Suppressor macrophage (primary cell): ENCODE measurements at regions not wholly inside any gene's neighbourhood (a gene's known extent, or its start where the extent isn't known, plus 50 kb on each side); places are given as distances from the start of the nearest gene placed in this dataset.

ENCODE experiments used
- DNase-seq, 4 experiments: peaks; one replicate each; pipeline ENCODE4 v3.0.0-alpha.2; 2020 to 2022

DNA sequence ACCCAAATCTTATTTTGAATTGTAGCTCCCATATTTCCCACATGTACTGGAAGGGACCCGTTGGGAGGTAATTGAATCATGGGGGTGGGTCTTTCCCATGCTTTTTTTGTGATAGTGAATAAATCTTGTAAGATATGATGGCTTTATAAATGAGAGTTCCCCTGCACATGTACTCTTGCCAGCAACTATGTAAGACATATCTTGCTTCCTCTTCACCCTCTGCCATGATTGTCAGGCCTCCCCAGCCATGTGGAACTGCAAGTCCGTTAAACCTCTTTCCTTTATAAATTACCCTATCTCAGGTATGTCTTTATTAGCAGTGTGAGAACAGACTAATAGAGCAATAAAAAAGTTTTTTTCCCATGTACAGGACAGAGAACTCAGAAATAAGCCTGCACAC, 468.4 kb upstream of the SPHKAP start:
- DNase-seq = no peak

DNA sequence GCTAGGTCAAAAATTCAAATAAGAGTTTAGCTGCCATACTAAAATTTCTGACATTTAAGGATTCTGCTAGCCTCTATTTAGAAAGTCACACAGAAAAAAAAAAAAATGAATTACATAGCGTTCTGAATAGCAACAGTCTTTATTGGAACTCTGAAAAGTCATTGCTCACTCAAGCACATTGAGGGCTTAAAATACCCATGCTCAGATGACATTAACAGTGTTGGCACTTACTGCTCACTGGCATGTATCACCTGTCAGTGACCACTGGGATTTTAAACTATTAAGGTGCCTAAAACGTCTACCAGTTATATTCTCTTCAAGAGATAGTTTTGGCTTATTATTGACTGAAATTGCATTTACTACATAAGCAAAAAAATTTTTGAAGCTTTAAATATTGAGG, 468.0 kb upstream of the SPHKAP start:
- DNase-seq = no peak

DNA sequence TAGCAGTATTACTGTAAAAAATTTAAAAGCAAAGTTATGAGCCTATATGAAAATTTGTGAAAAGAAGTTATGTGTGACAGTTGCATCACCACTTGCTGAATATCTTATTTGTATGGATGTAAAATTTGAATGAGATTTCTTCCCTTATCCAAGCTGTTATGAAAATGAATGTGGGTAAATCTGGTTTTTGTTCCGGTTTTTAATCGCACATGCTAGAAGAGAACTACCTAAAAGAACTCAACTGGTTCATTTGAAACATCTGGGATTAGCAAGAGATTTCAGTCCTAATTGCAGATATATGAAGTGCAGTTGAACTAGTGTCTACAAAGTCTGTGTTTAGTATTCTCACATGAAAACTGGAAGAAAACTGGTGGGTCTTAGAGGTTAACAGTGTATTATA, 467.1 kb upstream of the SPHKAP start:
- no peak for DNase-seq

DNA sequence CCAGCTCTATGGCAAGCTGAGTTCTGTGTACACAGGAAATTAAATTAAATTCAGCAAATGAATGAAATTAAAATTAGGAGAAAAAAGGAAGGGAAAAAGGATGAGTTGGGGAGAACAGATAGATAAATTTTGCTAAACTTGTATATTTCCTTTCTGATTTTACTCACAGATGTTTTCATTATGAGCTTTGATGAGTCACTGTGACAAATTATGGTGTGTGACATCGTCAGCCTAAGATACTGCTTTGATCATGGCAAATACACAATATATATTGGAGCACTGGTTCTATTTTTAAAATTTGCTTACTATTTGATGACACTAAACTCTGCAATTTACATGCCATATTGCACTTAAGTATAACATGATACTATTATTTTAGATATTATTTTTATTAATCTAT, 464.6 kb upstream of the SPHKAP start:
- no peak for DNase-seq

DNA sequence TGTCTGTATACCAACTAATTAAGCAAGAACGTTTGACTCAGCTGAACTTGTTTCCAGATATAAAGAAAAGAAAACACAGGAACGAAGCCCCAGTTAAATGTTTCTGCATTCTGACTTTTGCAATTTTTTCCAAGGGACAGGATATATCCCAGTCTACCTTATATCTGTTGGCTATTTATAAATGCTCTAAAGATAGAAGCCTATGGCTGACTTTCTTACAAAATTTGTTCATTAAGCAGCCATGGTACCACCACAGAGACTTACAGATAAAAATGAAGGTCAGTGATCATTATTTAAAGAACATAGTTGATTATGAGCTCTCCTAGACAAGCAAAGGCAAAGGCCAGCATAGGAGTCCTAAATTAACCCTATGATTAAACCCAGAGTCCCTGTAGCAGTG, 462.7 kb upstream of the SPHKAP start:
- DNase-seq = no peak

DNA sequence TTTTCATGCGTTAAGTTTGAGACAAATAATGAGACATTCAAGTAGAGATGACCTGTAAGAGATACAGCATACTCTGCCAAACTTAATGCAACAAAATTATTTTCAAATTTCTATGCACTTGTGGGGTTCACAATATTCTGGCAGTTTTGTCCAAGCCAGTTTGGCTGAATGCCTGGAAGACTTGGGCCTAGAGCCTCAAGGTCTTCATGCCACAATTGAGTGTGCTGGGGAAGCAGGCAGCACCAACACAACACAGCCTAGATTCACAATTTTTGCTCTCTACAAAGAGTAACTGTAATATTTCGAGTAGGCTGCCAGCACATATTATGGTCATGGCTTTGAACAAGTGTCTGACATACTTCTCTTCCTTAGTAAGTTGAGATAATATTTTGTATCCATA, 461.4 kb upstream of the SPHKAP start:
- no peak for DNase-seq

DNA sequence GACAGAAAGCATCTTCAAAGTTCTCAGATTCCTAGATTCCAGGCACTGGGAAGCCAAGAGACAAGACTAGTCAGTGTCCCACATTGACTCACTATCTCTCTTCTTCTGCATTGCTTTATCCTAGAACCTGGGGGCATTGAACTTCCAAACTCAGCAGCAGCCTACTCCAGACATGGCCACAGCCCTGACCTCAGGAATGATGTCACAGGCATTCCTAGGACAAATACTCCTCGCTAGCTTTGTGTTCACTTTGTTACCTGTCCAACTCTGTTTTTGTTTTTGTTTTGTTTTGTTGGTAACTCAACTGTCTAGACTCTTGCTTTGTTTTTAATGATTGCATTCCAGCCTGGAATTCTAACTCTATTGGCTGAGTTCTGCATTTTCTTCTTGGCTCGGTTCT, 449.3 kb upstream of the SPHKAP start:
- no peak for DNase-seq

DNA sequence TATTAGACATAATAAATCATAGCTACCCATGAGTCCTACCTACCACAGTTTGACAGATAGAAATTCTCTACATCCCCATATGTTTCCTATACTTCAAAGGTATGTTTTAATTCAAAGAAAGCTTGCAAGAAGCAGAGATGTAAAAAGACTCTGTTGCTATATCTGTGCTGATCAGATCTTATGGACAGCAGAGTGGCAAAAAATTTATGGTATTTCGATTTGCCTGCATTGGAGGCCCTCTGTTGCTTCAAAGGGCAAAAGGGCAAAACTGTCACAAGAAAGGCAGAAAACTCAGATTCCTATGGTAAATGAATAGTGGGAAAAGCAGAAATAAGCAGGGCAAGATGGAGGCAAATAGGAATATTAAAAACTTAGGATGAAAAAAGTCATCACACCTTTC, 447.8 kb upstream of the SPHKAP start:
- DNase-seq = no peak

DNA sequence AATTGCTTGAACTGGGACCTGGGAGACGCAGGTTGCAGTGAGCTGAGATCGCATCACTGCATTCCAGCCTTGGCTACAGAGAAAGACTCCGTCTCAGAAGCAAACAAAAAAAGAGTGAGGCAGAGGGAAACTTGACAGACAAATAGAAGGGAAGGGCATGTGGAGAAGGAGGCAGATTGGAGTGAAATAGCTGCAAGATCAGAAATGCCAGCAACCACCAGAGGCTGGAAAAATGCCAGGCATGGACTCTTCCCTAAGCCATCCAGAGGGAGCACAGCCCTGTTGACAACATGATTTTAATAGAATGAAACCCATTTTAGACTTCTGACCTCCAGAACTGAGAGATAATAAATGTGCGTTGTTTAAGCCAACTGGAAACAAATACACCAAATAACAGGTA, 447.2 kb upstream of the SPHKAP start:
- DNase-seq = no peak

DNA sequence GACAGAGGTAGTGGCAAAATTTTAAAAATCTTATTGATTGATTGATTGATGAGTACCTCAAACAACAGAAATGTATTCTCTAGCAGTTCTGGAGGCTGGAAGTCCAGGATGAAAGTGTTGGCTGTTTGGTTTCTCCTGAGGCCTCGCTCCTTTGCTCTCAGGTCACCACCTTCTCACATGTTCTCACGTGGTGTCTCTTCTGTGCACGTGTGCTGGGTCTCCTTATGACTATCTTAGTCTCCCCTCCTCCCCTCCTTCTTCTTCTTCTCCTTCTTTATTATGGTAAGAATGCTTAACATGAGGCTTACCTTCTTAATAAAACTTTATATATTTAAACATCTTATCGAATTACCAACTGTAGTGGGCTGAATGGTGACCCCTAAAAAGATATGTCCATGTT, 446.0 kb upstream of the SPHKAP start:
- DNase-seq = no peak

DNA sequence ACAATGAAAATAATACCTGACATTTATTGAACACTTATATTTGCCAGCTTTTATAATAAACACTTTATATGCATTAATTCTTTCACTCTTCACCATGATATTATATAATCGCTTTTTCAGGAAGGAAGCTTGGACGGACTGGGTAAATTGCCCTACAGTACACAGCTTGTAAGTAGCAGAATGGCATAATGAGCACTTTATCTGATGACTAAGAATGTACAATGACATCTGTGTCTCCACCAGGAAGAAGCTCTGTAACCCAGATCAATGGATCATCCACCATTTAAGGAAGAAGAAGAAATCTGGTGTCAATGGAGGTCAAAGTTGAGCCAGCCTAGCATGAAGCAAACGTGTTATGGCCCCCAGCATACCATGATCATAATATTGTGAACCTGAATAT, 444.0 kb upstream of the SPHKAP start:
- DNase-seq = no peak

DNA sequence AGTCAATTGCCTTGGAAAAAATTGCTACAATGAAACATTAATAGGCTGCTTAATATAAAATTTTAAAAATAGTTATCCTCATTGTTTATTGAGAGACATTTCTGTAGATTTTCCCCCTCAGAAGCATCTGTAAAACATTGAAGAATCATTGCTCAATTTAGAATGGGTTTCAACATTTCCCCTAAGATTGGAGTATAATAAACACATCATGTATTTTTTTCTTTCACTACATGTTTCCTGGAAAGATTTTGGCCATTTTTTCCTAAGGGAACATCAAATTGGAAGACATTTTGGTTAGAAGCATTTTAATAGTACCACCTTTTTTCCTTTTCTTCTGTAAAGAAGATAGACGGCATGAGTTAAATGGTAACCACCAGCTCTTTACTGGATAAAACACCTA, 443.2 kb upstream of the SPHKAP start:
- no peak for DNase-seq

DNA sequence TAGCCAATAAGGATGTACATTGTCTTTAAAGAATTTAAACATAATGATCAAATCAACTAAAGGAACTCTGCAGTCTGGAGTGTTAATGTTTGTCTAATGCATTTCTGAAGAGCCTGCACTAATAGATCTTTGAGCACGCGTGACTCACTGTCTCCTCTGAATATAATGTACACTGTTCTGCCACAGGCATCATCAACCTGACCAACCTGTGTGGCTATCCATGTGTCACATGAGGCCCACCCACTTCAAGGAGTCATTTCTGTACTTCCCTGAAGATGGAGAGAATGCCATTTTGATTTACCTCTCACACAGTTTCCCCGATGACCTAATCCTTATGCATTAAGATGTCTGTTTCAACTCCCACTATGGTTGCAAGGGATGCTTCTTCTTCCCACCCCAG, 434.0 kb upstream of the SPHKAP start:
- DNase-seq = no peak

DNA sequence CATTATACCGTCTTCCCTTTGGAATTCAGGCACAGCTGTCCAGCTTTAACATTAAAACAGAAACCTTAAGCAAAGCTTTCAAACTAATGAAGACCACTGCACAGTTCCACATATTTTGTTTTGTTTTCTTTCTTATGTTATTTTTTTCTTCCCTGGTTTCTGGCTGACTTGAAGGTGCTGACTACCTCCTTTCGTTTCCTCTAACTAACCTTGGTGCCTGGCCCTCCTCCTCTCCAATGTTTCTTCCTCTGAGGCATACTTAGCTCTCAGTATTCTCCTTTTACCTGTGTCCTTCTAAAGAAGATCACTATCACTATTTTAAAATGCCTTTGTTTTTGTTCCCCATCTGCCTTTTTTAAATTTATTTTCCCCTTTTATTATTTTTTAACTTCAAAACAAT, 433.3 kb upstream of the SPHKAP start:
- DNase-seq = no peak

DNA sequence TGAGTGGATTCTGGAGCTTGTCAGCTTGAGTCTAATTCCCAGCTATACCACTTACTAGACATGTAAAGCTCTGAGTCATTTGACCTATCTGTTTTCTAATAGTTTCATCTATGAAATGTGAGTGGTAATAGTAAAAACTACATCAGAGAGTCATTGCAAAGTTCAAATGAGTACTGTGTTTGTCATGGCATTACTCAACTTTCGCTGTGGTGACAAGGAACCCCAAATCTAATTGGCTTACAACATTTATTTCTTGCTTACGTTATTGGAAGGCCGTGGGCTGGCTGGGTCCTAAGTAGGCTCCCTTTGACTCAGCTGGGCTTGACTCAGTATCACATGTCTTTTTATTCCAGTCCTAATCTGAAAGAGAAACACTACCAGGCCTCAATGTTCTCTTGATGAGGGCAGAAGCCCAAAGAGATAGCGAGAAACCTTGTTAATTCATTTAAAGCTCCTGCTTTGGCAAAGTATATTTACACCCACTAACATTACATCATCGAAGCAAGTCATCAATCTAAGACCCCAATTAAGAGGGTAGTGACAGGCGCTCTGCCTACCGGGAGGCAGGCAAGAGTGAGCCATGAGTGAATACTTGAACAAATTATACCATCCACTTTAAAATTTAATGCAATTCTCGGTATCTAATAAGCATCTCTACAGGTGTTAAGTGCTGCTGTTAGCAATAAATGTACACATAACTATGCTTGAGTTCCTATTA, 431.8 kb upstream of the SPHKAP start:
- peak; percentile 3 to 46 (median 14) for DNase-seq

DNA sequence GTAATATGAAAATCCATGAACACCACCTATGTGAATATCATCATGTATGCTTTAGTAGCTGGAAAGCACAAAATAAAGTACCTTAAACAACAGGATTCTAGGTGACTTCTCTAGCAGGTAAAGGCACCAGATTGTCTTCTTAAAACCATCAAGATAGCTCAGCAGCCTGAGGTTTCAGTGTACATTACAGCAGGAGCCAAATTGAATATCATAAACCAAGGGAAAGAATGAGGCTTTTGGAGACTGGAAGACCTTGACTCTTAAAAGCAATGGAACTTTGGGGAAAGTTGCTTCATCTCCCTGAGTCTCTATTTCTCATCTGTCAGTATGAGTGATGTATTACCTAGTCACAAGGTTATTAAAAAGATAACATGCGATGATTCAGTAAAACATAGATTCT, 429.7 kb upstream of the SPHKAP start:
- DNase-seq = no peak

DNA sequence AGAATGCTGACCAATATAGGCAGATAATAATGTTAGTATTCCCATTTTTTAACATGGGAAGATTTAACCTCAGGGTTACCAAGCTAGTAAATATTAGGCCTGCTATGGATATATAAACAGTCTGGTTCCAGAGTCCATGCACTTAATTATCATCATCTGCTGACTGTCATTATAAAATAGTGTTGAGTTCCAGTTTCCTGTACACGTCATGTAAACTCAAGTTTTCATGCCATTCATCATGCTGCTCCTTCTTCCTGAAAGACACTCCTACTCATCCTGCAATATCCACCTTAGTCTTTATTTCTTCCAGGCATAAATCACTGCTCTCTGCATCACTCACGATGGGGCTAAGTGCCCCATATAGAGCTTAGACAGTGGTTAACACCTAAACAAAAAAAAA, 420.8 kb upstream of the SPHKAP start:
- DNase-seq = no peak

DNA sequence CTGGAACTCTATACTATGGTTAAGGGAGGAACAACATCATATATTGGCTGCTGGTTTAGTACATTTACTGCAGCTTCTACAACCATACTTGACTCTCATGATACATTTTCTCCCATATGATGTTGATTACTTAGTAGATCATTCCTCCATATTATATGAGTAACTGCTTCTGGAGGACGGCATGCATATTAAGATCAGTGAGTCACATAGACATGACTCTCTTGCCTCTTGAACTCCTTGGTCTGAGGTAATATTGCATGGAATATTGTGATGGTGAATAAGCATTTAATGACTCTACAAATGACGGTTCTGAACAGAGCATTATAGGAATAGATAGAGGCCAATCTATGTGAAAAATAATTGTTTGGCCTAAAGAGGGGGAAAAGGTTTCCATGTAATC, 418.8 kb upstream of the SPHKAP start:
- DNase-seq = no peak

DNA sequence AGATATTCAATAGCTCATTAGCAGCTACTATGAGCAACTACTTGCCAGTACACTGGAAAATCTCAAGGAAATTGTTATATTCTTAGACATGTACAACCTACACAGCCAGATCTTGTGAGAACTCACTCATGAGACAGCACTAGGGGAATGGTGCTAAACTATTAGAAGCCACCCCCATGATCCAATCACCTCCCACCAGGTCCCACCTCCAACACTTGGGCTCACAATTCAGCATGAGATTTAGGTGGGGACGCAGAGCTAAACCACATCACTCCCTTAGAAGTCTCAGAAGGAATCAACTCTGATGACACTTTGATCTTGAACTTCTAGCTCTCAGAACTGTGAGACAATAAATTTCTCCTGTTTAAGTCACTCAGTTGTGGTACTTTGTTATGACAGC, 418.3 kb upstream of the SPHKAP start:
- DNase-seq = no peak

DNA sequence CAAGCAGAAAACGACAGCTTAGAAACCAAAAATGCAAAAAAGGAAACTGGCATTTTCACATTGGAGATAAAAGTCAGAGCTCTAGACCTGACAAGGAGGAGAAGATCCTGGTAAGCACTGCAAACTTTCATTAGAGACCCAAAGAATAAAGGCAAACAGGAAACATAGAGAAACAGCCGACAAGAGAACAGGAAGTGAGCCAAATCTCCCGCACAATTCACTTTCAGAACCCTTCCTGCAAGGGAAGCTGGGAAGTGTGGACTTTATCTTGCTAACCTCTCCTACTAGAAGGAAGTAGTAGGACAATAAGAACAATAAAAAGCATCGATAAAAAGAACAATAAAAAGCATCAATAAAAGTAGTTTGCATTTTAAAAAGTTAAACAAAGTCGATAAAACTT, 417.8 kb upstream of the SPHKAP start:
- DNase-seq = no peak

DNA sequence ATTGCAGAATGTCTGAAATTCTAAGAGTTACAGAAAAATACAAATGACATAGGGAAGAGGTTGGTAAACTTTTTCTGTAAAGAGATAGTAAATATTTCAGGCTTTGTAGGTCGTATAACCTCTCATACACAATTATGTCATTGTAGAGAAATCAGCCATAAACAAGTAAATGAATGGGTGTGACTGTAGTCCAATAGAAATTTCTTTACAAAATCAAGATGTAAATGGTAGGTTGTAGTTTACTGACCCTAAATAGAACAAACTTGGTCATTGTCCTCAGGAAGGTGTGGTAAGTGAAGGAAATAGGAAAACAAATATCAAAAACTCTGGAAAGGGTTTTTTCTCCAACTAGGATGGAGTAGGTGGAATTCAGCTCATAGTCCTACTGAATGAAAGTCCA, 415.5 kb upstream of the SPHKAP start:
- DNase-seq = no peak

DNA sequence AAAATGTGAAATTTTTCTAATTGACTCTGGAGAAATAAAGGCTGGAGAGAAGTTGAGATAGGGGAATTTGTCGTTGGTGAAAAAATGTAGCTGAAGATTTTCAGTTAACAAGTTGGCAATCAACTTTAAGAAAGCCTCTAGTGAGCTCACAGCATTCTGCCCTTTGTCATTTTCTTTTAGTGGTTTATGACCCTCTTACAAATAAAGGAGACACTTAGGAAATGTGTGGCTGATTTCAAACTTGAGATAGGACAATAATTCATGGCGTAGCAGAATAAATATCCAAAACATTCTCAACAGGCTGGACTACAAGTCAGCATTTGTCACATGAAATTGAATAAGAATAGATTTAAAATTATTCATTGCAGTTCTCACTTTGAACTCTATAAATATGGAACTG, 412.5 kb upstream of the SPHKAP start:
- no peak for DNase-seq

DNA sequence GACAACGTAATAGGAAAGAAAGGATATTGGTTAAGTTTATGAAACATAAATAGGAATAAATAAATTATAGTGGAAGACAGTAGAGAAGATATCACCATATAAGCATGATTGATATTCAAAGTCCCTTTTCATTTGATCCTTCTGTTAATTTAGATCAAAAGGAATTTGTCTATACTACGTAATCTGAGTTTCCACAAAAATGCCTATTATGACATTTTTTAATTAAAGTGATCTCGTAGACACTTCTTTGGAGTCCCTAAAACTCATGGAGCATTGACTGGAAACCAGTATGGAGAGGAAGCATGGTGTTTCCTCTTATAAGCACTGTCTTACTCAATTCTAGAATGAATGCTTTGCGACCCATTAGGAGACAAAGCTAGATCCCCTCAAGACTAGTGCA, 411.4 kb upstream of the SPHKAP start:
- DNase-seq = no peak

DNA sequence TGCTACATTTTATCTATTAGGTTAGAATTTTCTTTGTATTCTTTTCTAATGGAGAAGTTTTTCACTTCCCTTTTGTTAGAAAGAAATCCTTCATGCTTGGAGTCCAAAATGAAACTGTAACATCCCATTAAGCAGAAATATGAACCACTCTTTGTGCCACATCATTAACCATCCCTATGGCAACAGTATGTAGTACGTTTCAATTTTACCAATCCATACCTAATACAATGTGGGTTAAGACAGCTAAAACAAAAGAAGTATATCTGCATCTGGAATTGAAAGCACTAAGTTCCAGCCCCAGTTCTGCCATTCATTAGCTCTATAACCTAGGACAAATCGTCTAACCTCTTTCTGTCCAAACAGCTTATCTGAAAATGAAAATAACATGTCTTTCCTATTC, 409.2 kb upstream of the SPHKAP start:
- no peak for DNase-seq

DNA sequence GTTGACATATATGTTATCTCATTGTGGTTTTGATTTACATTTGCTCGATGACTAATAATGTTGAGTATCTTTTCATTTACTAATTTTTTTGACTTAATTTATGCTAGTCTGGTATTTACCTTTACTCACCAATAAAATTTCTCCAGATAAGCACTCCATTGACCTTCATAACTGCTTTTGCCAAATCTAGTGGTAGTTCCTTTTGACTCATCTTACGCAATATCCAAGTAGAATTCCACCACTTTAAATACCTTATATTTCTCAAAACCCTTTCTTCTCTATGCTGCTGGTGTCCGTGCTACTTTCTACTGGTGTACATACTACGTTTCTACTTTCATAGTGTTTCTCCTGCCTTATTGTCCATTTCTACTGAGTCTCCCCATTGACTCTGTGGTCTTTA, 407.6 kb upstream of the SPHKAP start:
- DNase-seq = no peak

DNA sequence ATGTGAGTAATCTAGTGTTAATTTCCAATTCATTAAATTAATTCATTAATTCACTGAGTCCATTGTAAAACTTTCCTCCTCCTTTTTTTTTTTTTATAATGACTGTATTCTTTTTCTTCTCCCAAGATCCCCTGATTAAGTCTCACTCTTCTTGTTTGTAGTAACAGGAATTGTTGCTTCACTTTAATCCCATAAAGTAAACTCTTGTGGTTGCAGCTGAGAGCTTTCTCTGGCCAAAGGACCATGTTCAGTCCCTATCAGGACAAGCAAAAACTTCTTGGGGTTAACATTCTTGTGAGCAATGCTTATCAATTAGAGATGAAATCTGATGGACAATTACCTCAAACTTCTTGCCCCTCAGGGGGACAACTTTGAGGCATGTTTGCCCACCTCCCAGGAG, 400.2 kb upstream of the SPHKAP start:
- no peak for DNase-seq
